Fibroblast of lung (primary cell): ENCODE measurements at regions not wholly inside any gene's neighbourhood (a gene's known extent, or its start where the extent isn't known, plus 50 kb on each side); places are given as distances from the start of the nearest gene placed in this dataset.

Experiments used
- DNase-seq, 2 donors: peaks; one replicate each; pipeline versions ENCODE4 v3.0.0 to v3.0.0-alpha.2; 2010; ENCODE audit warnings: low read depth in 2 of 2
- H2AFZ ChIP-seq: 2 replicates; pipeline ENCODE4 v1.5.1; 2012; ENCODE audit warnings: low read length, control low read depth, inconsistent platforms
- H3K27ac ChIP-seq: 2 replicates; pipeline ENCODE4 v1.5.1; 2011; ENCODE audit warnings: low read length, control low read depth; ENCODE audit not compliant: insufficient read depth
- H3K27me3 ChIP-seq: 2 replicates; pipeline ENCODE4 v1.5.1; 2011; ENCODE audit warnings: mild to moderate bottlenecking, low read length; ENCODE audit not compliant: control insufficient read depth, insufficient read depth
- H3K36me3 ChIP-seq: 2 replicates; pipeline ENCODE4 v1.5.1; 2011; ENCODE audit warnings: low read length; ENCODE audit not compliant: control insufficient read depth, insufficient read depth
- H3K4me1 ChIP-seq: 2 replicates; pipeline ENCODE4 v1.5.1; 2011; ENCODE audit warnings: low read length; ENCODE audit not compliant: control insufficient read depth, insufficient read depth; ENCODE audit errors: extremely low read depth
- H3K4me2 ChIP-seq: 2 replicates; pipeline ENCODE4 v1.5.1; 2011; ENCODE audit warnings: low read length, control low read depth; ENCODE audit not compliant: insufficient read depth; ENCODE audit errors: extremely low read depth
- H3K4me3 ChIP-seq, 4 experiments: fragments of 200-600 bp in 1 of 4; sonication (generic) in 1 of 4; replicated peaks in 1 of 4; 2 replicates each; pipeline ENCODE4 v1.5.1; 2011 to 2016; ENCODE audit warnings: low read length in 4 of 4, low read depth in 3 of 4, mild to moderate bottlenecking in 3 of 4, control low read depth in 2 of 4, inconsistent platforms in 1 of 4, mixed read lengths in 1 of 4; ENCODE audit not compliant: insufficient read depth in 1 of 4; ENCODE audit errors: control extremely low read depth in 1 of 4
- H3K79me2 ChIP-seq: 2 replicates; pipeline ENCODE4 v1.5.1; 2012; ENCODE audit warnings: mild to moderate bottlenecking, low read length, inconsistent platforms; ENCODE audit not compliant: control insufficient read depth, insufficient read depth
- H3K9ac ChIP-seq: 2 replicates; pipeline ENCODE4 v1.5.1; 2011; ENCODE audit warnings: mild to moderate bottlenecking, low read length, control low read depth; ENCODE audit not compliant: insufficient read depth
- H3K9me3 ChIP-seq: 2 replicates; pipeline ENCODE4 v1.5.1; 2012; ENCODE audit warnings: low read depth, low read length; ENCODE audit not compliant: control insufficient read depth, insufficient read depth
- H4K20me1 ChIP-seq: 2 replicates; pipeline ENCODE4 v1.5.1; 2011; ENCODE audit warnings: low read length; ENCODE audit not compliant: control insufficient read depth, insufficient read depth; ENCODE audit errors: extremely low read depth
- CTCF ChIP-seq, 2 donors: IDR thresholded peaks in 1 of 2; conservative IDR thresholded peaks in 1 of 2; 1 replicate in 1 of 2; 2 replicates in 1 of 2; pipeline ENCODE4 v1.5.1; 2011 to 2012; ENCODE audit warnings: low read length in 2 of 2, control low read depth in 1 of 2, inconsistent platforms in 1 of 2, low read depth in 1 of 2, mild to moderate bottlenecking in 1 of 2
- EZH2 ChIP-seq: IDR thresholded peaks from 2 replicates; pipeline ENCODE4 v1.5.1; 2012; ENCODE audit warnings: low read length, control low read depth, mild to moderate bottlenecking; ENCODE audit errors: missing control alignments

GRCh38 chr18:66066191-66066590 is 315.4 kb downstream of the CDH7 start:
- Histone ChIP-seq H3K36me3 (no peaks in the 10 kb centered on the region), H3K27me3 (no peaks in the 10 kb centered on the region), H3K27ac (no peak overlapping the region), H3K9ac (no peak overlapping the region), H3K4me1 (no peaks in the 10 kb centered on the region), H3K4me2 (no peak overlapping the region), H3K9me3 (no peaks in the 10 kb centered on the region), H3K4me3 (no peak overlapping the region), H3K79me2 (no peaks in the 10 kb centered on the region), H2AFZ (no peak overlapping the region), H4K20me1 (no peaks in the 10 kb centered on the region)
- TF ChIP-seq EZH2 (no peak), CTCF (conservative IDR thresholded peaks at IDR 0.05 in 1 of 2, IDR thresholded peaks at IDR 0.05 in 1 of 2; ENCODE audit: low read depth in 1 of 2, low read length in 2 of 2) (no peak)
- no peak for DNase-seq

- DNase-seq: peak in 1 of 2 donors; percentile 7
- no peaks in the 10 kb centered on the region for H3K9me3 ChIP-seq
Observed at GRCh38 chr18:66048406-66048805, 297.6 kb downstream of the CDH7 start.

GRCh38 chr18:66046032-66046602 is 295.3 kb downstream of the CDH7 start:
- H3K4me3 ChIP-seq: no peak overlapping the region
- no peak overlapping the region for H2AFZ ChIP-seq
- no peak for TF ChIP-seq CTCF (conservative IDR thresholded peaks at IDR 0.05 in 1 of 2, IDR thresholded peaks at IDR 0.05 in 1 of 2; ENCODE audit: low read depth in 1 of 2, low read length in 2 of 2)
- no peak for TF ChIP-seq EZH2
- no peaks in the 10 kb centered on the region for H3K4me1 ChIP-seq
- no peaks in the 10 kb centered on the region for H4K20me1 ChIP-seq
- no peak overlapping the region for H3K27ac ChIP-seq
- no peak for DNase-seq
- no peaks in the 10 kb centered on the region for H3K36me3 ChIP-seq
- H3K4me2 ChIP-seq: no peak overlapping the region
- no peak overlapping the region for H3K9ac ChIP-seq
- H3K9me3 ChIP-seq: no peaks in the 10 kb centered on the region
- no peaks in the 10 kb centered on the region for H3K27me3 ChIP-seq
- no peaks in the 10 kb centered on the region for H3K79me2 ChIP-seq

More at GRCh38 chr18:66048406-66048805, 297.6 kb downstream of the CDH7 start:
- no peak overlapping the region for H3K27ac ChIP-seq
- H4K20me1 ChIP-seq: no peaks in the 10 kb centered on the region
- H3K9ac ChIP-seq: no peak overlapping the region
- H3K36me3 ChIP-seq: no peaks in the 10 kb centered on the region
- H3K4me1 ChIP-seq: no peaks in the 10 kb centered on the region
- H2AFZ ChIP-seq: no peak overlapping the region
- TF ChIP-seq EZH2 (no peak), CTCF (conservative IDR thresholded peaks at IDR 0.05 in 1 of 2, IDR thresholded peaks at IDR 0.05 in 1 of 2; ENCODE audit: low read depth in 1 of 2, low read length in 2 of 2) (no peak)
- no peaks in the 10 kb centered on the region for H3K79me2 ChIP-seq
- no peak overlapping the region for H3K4me3 ChIP-seq
- no peaks in the 10 kb centered on the region for H3K27me3 ChIP-seq
- H3K4me2 ChIP-seq: no peak overlapping the region
